GM12874 (cell line): ENCODE measurements at regions not wholly inside any gene's neighbourhood (a gene's known extent, or its start where the extent isn't known, plus 50 kb on each side); places are given as distances from the start of the nearest gene placed in this dataset.

Source experiments
- TF ChIP-seq, protein P1 (sequence below): IDR thresholded peaks from 2 replicates; pipeline ENCODE4 v1.5.1; 2011; ENCODE audit warnings: low read depth, mild to moderate bottlenecking, control low read depth, low read length, moderate library complexity; ENCODE audit not compliant: insufficient read depth

- TF ChIP-seq, protein P1, sequence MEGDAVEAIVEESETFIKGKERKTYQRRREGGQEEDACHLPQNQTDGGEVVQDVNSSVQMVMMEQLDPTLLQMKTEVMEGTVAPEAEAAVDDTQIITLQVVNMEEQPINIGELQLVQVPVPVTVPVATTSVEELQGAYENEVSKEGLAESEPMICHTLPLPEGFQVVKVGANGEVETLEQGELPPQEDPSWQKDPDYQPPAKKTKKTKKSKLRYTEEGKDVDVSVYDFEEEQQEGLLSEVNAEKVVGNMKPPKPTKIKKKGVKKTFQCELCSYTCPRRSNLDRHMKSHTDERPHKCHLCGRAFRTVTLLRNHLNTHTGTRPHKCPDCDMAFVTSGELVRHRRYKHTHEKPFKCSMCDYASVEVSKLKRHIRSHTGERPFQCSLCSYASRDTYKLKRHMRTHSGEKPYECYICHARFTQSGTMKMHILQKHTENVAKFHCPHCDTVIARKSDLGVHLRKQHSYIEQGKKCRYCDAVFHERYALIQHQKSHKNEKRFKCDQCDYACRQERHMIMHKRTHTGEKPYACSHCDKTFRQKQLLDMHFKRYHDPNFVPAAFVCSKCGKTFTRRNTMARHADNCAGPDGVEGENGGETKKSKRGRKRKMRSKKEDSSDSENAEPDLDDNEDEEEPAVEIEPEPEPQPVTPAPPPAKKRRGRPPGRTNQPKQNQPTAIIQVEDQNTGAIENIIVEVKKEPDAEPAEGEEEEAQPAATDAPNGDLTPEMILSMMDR, result no peak
Measured at GRCh38 chr12:17550011-17550410, 540.0 kb downstream of the RERGL start.

- TF ChIP-seq, protein P1, result no peak
Measured at GRCh38 chr12:17540921-17541320, 549.1 kb downstream of the RERGL start.

DNA sequence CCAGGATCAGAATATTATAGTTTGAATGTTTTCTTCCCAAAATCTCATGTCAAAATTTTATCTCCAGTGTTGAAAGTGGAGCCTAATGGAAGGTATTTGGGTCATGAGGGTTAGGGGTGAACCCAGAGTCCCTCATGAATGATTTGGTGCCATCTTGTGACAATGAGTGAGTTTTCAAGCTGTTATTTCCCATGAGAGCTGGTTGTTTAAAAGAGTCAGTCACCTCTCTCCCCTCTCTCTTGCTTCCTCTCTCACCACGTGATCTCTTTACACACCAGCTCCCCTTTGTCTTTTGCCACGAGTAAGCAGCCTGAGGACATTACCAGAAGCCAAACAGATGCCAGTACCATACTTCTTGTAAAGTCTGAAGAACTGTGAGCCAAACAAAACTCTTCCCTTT lies 561.6 kb downstream of the RERGL start:
- TF ChIP-seq, protein P1, result no peak

DNA sequence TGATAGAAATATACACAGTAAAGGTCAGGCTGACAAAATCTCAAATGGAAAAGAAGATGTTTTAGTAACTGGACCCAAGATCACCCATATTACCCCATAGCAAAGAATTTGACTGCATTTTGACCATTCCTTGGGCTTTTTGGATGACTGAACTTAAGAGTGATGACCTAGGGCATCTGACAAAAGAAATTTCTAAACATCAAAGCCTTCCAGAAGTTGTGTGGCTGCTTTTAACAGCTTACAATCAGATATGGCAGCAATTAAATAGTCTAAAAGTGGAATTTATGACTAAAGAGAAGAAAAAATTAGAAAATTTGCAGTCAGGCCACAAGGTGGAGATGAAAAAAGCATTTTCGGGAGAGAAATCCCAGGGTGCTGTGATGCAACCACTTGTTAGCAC lies 563.0 kb downstream of the RERGL start:
- TF ChIP-seq, protein P1, result no peak

- TF ChIP-seq, protein P1, result no peak
Measured at GRCh38 chr12:17511369-17511768, 578.6 kb downstream of the RERGL start.

DNA sequence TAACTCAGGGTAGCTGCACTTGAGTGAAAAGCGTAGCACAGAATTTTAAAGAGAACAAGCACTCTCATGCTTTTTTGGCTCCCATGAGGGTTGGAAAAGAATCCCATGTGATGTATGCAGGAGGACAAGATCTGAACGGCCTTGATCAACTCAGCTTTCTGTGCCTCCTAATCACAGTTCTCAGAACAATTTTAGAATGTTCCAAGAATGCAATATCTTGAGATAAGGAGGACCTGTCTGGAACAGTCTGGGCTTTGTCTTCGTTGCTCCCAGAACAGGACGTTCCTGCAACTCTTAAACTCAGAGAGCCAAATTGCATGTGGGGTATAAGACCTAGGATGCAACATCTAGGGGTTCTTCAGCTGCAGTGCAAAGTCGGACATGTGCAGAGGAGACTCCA lies 582.7 kb downstream of the RERGL start:
- TF ChIP-seq, protein P1, result no peak

GRCh38 chr12:17503742-17504141 lies 586.3 kb downstream of the RERGL start:
- TF ChIP-seq, protein P1, result no peak

DNA sequence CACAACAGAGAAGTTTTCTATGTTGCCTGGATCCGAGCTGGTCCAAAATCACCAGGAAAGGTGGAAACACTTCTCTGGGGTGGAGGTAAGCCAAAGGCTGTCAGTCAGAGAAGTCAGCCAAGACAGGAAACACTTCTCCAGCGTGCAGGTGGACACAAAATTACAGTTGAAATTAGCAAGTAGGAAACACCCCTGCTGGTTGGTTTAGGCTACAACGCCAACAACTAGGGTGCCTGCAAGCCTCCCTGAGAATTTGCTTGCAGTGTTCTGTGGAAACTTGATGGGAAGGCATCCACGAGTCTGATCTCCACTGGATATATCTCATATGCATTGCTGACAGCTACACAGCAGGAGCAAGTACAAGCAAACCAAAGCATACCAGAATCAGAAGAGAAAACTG lies 600.5 kb downstream of the RERGL start:
- TF ChIP-seq, protein P1, result no peak
